ENCODE measurements at regions not wholly inside any gene's neighbourhood (a gene's known extent, or its start where the extent isn't known, plus 50 kb on each side); places are given as distances from the start of the nearest gene placed in this dataset.

- DNase-seq: peak; percentile 24
These were observed 66.3 kb upstream of the DST start for GRCh38 chr6:56708810-56709597.

- DNase-seq: no peak
These were observed 64.5 kb upstream of the DST start for GRCh38 chr6:56706981-56707726.

DNA sequence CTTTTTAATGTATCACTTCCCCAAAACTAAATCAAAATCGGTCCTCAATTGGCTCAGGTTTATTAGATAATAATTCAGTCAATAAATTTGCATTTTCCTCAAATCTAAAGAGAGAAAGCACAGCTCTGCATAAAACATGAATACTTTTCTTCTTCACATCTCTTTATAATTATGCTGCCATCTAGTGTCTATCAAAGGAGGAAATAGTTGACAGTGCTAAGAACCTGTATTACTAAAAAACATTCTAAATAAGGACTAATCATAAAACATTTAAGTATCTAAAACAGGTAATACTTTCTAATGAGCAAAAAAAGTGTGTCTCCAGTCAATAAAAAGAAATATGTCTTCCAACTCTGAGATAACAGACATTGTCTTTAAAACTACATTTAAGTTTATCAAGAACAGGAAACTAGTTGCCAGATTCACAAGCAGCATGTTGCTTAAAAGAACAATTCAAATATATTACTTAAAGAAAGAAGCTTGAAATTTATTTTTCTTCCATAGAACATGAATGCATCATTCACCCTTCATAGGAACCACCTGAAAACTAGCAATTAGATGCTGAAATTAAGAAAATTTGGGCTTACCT lies 56.5 kb upstream of the DST start:
- no peak for DNase-seq

GRCh38 chr6:56695702-56696101 lies 53.0 kb upstream of the DST start:
- DNase-seq: no peak

GRCh38 chr6:56694002-56694401 lies 51.3 kb upstream of the DST start:
- no peak for DNase-seq

- no peak for DNase-seq
These were observed 50.5 kb upstream of the DST start for GRCh38 chr6:56693246-56693607.

GRCh38 chr6:56692523-56693245 lies 50.0 kb upstream of the DST start:
- DNase-seq: no peak
